A549 (cell line): ENCODE measurements at regions not wholly inside any gene's neighbourhood (a gene's known extent, or its start where the extent isn't known, plus 50 kb on each side); places are given as distances from the start of the nearest gene placed in this dataset.

Source experiments
- ATAC-seq, 2 experiments: fragments of 200-7000 bp in 1 of 2; fragments of >200 bp in 1 of 2; cut with Nextera tagmentation in 1 of 2; cut with Tn5 transposase in 1 of 2; 3 replicates each; pipeline versions ENCODE4 v1.8.0 to v1.9.1; 2018 to 2020; ENCODE audit warnings: mild to moderate bottlenecking in 1 of 2, moderate library complexity in 1 of 2
- CTCF ChIA-PET: fragments of 300-600 bp; sonication (Branson Sonifier 250); formaldehyde crosslinking; extraction: SDS; loops from one replicate; lab custom pipeline; 2021; ENCODE audit warnings: antibody characterized with exemption, inconsistent platforms; lab: Yijun Ruan, JAX
- POLR2A ChIA-PET: fragments of 350-600 bp; formaldehyde crosslinking; extraction: SDS; loops from one replicate; lab custom pipeline; 2021; ENCODE audit warnings: antibody characterized with exemption, inconsistent platforms; lab: Yijun Ruan, JAX
- DNase-seq, 2 experiments: peaks; one replicate each; pipeline versions ENCODE4 v3.0.0 to v3.0.0-alpha.2; 2011 to 2016; ENCODE audit warnings: low read depth in 1 of 2, low spot score in 1 of 2
- FAIRE-seq: peaks from 2 replicates; lab custom pipeline; 2011; peaks lifted over from hg19 to GRCh38; lab: Jason Lieb, UNC
- H3K27ac ChIP-seq, 2 experiments: fragments of >200 bp; sonication (Bioruptor Twin); formaldehyde crosslinking; 3 replicates each; pipeline ENCODE4 v1.5.1; 2016 to 2017
- H3K4me1 ChIP-seq: fragments of >200 bp; sonication (Bioruptor Twin); formaldehyde crosslinking; 3 replicates; pipeline ENCODE4 v1.6.1; 2016
- H3K4me2 ChIP-seq: fragments of >200 bp; sonication (Bioruptor Twin); formaldehyde crosslinking; 3 replicates; pipeline ENCODE4 v1.6.1; 2016
- H3K4me3 ChIP-seq: fragments of >200 bp; sonication (Bioruptor Twin); formaldehyde crosslinking; 3 replicates; pipeline ENCODE4 v1.5.1; 2016
- H3K9me3 ChIP-seq: fragments of >200 bp; sonication (Bioruptor Twin); formaldehyde crosslinking; 3 replicates; pipeline ENCODE4 v1.6.1; 2016
- CHD2 ChIP-seq: fragments of 150-350 bp; IDR thresholded peaks from 2 replicates; pipeline ENCODE4 v1.6.1; 2014; ENCODE audit warnings: low read length; ENCODE audit not compliant: partially characterized antibody
- CHD4 ChIP-seq: fragments of 200-600 bp; sonication (generic); IDR thresholded peaks from 2 replicates; pipeline ENCODE4 v1.6.1; 2016; ENCODE audit warnings: antibody characterized with exemption, mild to moderate bottlenecking, borderline replicate concordance
- ESRRA ChIP-seq: fragments of 150-350 bp; IDR thresholded peaks from 2 replicates; pipeline ENCODE4 v1.6.1; 2014; ENCODE audit warnings: mild to moderate bottlenecking, low read length, borderline replicate concordance
- GATA3 ChIP-seq: IDR thresholded peaks from 2 replicates; pipeline ENCODE4 v1.6.1; 2012; ENCODE audit warnings: borderline replicate concordance
- HDAC2 ChIP-seq: fragments of 200-600 bp; sonication (generic); IDR thresholded peaks from 2 replicates; pipeline ENCODE4 v1.6.1; 2016
- HEYL ChIP-seq: fragments of 250-450 bp; sonication (Bioruptor Pico); IDR thresholded peaks from 2 replicates; pipeline ENCODE4 v1.8.0; 2021; ENCODE audit warnings: mild to moderate bottlenecking, moderate library complexity
- HOXB5 ChIP-seq: fragments of 250-450 bp; sonication (Bioruptor Pico); IDR thresholded peaks from 2 replicates; pipeline ENCODE4 v1.5.0; 2020; ENCODE audit warnings: mild to moderate bottlenecking, moderate library complexity
- JUN ChIP-seq, 2 experiments: fragments of >200 bp; sonication (Bioruptor Twin); formaldehyde crosslinking; IDR thresholded peaks; 2 replicates in 1 of 2; 3 replicates in 1 of 2; pipeline ENCODE4 v1.6.1; 2016 to 2017
- KDM1A ChIP-seq: fragments of 200-600 bp; sonication (generic); IDR thresholded peaks from 2 replicates; pipeline ENCODE4 v1.6.1; 2016; ENCODE audit warnings: low read depth, mild to moderate bottlenecking
- NFE2L2 ChIP-seq: fragments of 150-350 bp; conservative IDR thresholded peaks from 2 replicates; pipeline ENCODE4 v1.6.1; 2014; ENCODE audit warnings: low read length
- NR3C1 ChIP-seq: fragments of >200 bp; sonication (Bioruptor Twin); formaldehyde crosslinking; IDR thresholded peaks from 3 replicates; pipeline ENCODE4 v1.6.1; 2017
- RAD21 ChIP-seq, 2 experiments: fragments of >200 bp in 1 of 2; sonication (Bioruptor Twin) in 1 of 2; formaldehyde crosslinking in 1 of 2; IDR thresholded peaks in 1 of 2; conservative IDR thresholded peaks in 1 of 2; 2 replicates in 1 of 2; 3 replicates in 1 of 2; pipeline ENCODE4 v1.6.1; 2012 to 2018; ENCODE audit warnings: inconsistent platforms in 1 of 2
- RNF2 ChIP-seq: fragments of 200-600 bp; sonication (generic); IDR thresholded peaks from 2 replicates; pipeline ENCODE4 v1.6.1; 2016; ENCODE audit warnings: low read depth, mild to moderate bottlenecking, antibody characterized with exemption, moderate library complexity, borderline replicate concordance
- TFCP2L1 ChIP-seq: fragments of 250-450 bp; sonication (Bioruptor Pico); IDR thresholded peaks from 2 replicates; pipeline ENCODE4 v1.5.0; 2021; ENCODE audit warnings: mild to moderate bottlenecking
- ZNF302 ChIP-seq: fragments of 250-450 bp; sonication (Bioruptor Pico); IDR thresholded peaks from 2 replicates; pipeline ENCODE4 v1.9.0; 2021; ENCODE audit warnings: inconsistent platforms, mild to moderate bottlenecking, moderate library complexity
- WGBS: methylation state at CpG from one replicate; pipeline ENCODE4 v1.1.6; 2017; ENCODE audit errors: missing lambda C conversion rate; 5-methylcytosine and 5-hydroxymethylcytosine counted together
- TF ChIP-seq, protein P1 (sequence below): IDR thresholded peaks from 2 replicates; pipeline ENCODE4 v1.6.1; 2012; ENCODE audit warnings: low read depth, borderline replicate concordance
- TF ChIP-seq, protein P2 (sequence below): fragments of >200 bp; sonication (Bioruptor Twin); formaldehyde crosslinking; IDR thresholded peaks from 3 replicates; pipeline ENCODE4 v1.5.1; 2016
- TF ChIP-seq, protein P3 (sequence below): fragments of >200 bp; sonication (Bioruptor Twin); formaldehyde crosslinking; IDR thresholded peaks from 2 replicates; pipeline ENCODE4 v1.6.1; 2016
- TF ChIP-seq, protein P4 (sequence below): fragments of 450-650 bp; IDR thresholded peaks from 2 replicates; pipeline ENCODE4 v1.6.1; 2014; ENCODE audit warnings: antibody characterized with exemption
- TF ChIP-seq, protein P5 (sequence below): IDR thresholded peaks from 2 replicates; pipeline ENCODE4 v1.6.1; 2012

DNA sequence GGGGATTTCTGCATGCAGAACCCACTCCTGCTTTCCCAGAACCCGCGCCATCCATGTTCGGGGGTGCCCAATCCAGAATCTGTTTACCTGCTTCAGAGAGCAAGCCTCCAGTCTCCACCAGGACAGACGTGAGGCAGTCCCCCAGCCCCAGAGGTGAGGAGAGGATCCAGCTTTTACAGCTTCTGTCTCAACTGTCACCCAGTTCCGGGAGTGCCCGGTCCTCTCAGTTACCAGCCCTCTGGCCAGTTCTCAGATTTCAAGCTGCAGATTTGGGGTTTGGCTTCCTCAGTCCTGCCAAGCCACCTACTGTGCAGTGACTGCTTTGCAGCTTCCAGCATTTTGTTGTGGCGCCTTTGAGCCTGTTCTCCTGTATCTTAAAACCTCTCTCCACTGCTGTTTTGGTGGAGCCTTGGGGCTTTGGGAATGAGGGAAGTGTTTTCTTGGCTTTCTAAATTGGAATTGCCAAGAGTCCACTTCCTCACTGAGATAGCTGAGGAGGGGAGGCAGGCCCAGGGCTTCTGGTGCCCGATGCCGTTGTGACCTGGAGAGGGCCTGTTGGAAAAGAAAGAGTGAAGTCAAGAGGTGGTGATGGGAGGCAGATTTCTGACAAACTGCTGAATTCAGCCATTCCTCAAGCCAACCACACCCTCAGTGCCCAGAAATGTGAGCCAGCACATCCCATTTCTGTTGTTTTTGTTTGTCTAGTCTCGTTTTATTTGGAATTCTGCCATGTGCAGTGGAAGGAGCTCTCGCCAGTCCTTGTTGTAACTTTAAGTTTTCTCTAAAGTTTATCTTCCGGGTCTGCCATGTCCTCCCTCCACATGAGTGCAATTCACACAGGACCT is 513.4 kb downstream of the TBC1D22A start:
- FAIRE-seq (no peak), ATAC-seq (no peak), DNase-seq (no peak)
- TF ChIP-seq, protein P1, sequence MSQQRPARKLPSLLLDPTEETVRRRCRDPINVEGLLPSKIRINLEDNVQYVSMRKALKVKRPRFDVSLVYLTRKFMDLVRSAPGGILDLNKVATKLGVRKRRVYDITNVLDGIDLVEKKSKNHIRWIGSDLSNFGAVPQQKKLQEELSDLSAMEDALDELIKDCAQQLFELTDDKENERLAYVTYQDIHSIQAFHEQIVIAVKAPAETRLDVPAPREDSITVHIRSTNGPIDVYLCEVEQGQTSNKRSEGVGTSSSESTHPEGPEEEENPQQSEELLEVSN = no peak
- TF ChIP-seq HOXB5 (CRISPR knock-in tag) = no peak
- TF ChIP-seq RNF2 = no peak
- TF ChIP-seq, protein P2, sequence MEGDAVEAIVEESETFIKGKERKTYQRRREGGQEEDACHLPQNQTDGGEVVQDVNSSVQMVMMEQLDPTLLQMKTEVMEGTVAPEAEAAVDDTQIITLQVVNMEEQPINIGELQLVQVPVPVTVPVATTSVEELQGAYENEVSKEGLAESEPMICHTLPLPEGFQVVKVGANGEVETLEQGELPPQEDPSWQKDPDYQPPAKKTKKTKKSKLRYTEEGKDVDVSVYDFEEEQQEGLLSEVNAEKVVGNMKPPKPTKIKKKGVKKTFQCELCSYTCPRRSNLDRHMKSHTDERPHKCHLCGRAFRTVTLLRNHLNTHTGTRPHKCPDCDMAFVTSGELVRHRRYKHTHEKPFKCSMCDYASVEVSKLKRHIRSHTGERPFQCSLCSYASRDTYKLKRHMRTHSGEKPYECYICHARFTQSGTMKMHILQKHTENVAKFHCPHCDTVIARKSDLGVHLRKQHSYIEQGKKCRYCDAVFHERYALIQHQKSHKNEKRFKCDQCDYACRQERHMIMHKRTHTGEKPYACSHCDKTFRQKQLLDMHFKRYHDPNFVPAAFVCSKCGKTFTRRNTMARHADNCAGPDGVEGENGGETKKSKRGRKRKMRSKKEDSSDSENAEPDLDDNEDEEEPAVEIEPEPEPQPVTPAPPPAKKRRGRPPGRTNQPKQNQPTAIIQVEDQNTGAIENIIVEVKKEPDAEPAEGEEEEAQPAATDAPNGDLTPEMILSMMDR = no peak
- TF ChIP-seq, protein P3, sequence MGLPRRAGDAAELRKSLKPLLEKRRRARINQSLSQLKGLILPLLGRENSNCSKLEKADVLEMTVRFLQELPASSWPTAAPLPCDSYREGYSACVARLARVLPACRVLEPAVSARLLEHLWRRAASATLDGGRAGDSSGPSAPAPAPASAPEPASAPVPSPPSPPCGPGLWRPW = no peak
- TF ChIP-seq, protein P4, sequence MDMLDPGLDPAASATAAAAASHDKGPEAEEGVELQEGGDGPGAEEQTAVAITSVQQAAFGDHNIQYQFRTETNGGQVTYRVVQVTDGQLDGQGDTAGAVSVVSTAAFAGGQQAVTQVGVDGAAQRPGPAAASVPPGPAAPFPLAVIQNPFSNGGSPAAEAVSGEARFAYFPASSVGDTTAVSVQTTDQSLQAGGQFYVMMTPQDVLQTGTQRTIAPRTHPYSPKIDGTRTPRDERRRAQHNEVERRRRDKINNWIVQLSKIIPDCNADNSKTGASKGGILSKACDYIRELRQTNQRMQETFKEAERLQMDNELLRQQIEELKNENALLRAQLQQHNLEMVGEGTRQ = no peak
- TF ChIP-seq, protein P5, sequence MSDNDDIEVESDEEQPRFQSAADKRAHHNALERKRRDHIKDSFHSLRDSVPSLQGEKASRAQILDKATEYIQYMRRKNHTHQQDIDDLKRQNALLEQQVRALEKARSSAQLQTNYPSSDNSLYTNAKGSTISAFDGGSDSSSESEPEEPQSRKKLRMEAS = no peak
- no peak for TF ChIP-seq ZNF302 (CRISPR knock-in tag)
- no peak for TF ChIP-seq KDM1A
- no peak for TF ChIP-seq ESRRA
- no peak for TF ChIP-seq CHD4
- no peak for TF ChIP-seq NFE2L2
- TF ChIP-seq HDAC2 = no peak
- H3K4me3 ChIP-seq = no peak overlapping the region
- H3K27ac ChIP-seq = no peak overlapping the region
- peaks cover 5% of the 10 kb centered on the region; the same call in 1 of the 3 replicates for H3K4me1 ChIP-seq
- POLR2A ChIA-PET = no interaction called here
- H3K9me3 ChIP-seq = no peaks in the 10 kb centered on the region
- H3K4me2 ChIP-seq = no peak overlapping the region
- CTCF ChIA-PET = interaction anchor here (1.0 to 1.1 kb wide), 2 partner anchors 25 to 1217 kb away, joined by 3 read pairs; no protein-coding TSS in a partner anchor
- 63% methylated on average over 10 of the region's 12 CpGs for WGBS

DNA sequence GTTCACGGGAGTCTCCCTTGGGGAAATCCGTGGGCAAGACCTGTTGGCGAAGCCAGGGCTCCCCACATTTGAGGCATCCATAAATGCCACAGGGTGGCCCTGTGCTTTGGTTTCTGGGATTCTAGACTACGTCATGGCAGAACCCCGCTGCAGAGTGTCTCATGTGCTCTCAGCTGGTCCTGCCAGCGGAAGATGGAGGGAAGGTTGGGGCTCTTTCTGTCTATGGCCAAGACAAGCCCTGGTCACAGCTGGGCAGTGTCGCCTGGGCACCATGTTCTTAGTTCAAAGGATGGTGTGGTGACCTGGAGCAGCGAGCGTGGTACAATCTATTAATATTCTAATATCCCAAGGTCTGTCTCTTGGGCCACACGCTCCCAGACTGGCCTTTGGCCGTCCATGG is 511.7 kb downstream of the TBC1D22A start:
- no peaks in the 10 kb centered on the region for H3K9me3 ChIP-seq
- FAIRE-seq = no peak
- H3K4me1 ChIP-seq = 0 out of 3 replicates have a peak, but pooled peaks cover 3% of the 10 kb centered on the region
- CTCF ChIA-PET = no interaction called here
- no peak overlapping the region for H3K27ac ChIP-seq
- DNase-seq = no peak
- no peak overlapping the region for H3K4me2 ChIP-seq
- no peak for TF ChIP-seq RAD21 (conservative IDR thresholded peaks at IDR 0.05 in 1 of 2, IDR thresholded peaks at IDR 0.05 in 1 of 2)
- TF ChIP-seq CHD2 = no peak
- TF ChIP-seq TFCP2L1 (CRISPR knock-in tag) = no peak
- no peak for TF ChIP-seq NR3C1
- TF ChIP-seq HEYL (CRISPR knock-in tag) = no peak
- no peak for TF ChIP-seq JUN (IDR thresholded peaks at IDR 0.05)
- no peak for TF ChIP-seq GATA3
- POLR2A ChIA-PET = no interaction called here
- no peak overlapping the region for H3K4me3 ChIP-seq
- ATAC-seq = no peak
- 80% methylated on average over 11 of the region's 11 CpGs for WGBS
